ENCODE measurements at regions not wholly inside any gene's neighbourhood (a gene's known extent, or its start where the extent isn't known, plus 50 kb on each side); places are given as distances from the start of the nearest gene placed in this dataset.
"Not testable (repeated sequence)": the region's sequence is repeated elsewhere in the genome, so short reads cannot be mapped to it uniquely, and the experiment has no call there.

GRCh38 chr22:22697377-22698117 lies 53.1 kb downstream of the GGTLC2 start:
- no peaks in the 10 kb centered on the region for H4K20me1 ChIP-seq (ENCODE audit: insufficient read depth, low read length)
- peaks cover 69% of the 10 kb centered on the region for H3K4me1 ChIP-seq (ENCODE audit: insufficient read depth, low read length, severe bottlenecking)
- TF ChIP-seq CTCF (IDR thresholded peaks at IDR 0.05; ENCODE audit: low read length) (peak; percentile 62), EZH2 (IDR thresholded peaks at IDR 0.05; ENCODE audit: borderline replicate concordance, low read length) (no peak)
- H2AFZ ChIP-seq (ENCODE audit: low read length): no peak overlapping the region
- no peaks in the 10 kb centered on the region for H3K9me3 ChIP-seq (ENCODE audit: low read length)
- H3K4me2 ChIP-seq (ENCODE audit: low read length): peak overlapping the region; percentile 48
- peak overlapping the region; percentile 74 for H3K9ac ChIP-seq (ENCODE audit: low read length)
- H3K36me3 ChIP-seq (ENCODE audit: insufficient read depth, low read length): no peaks in the 10 kb centered on the region
- H3F3A ChIP-seq (ENCODE audit: insufficient read depth, low read length): no peaks in the 10 kb centered on the region
- H3K27me3 ChIP-seq (ENCODE audit: insufficient read depth, low read length): no peaks in the 10 kb centered on the region
- H3K27ac ChIP-seq (ENCODE audit: low read depth, low read length, poor library complexity, severe bottlenecking): peak overlapping the region; percentile 99
- no peaks in the 10 kb centered on the region for H3K9me2 ChIP-seq (ENCODE audit: low read depth, low read length)
- no peaks in the 10 kb centered on the region for H3K79me2 ChIP-seq (ENCODE audit: insufficient read depth, low read length)
- H3K4me3 ChIP-seq (ENCODE audit: low read depth, low read length, poor library complexity, severe bottlenecking): no peak overlapping the region

GRCh38 chr22:22698263-22698750 lies 53.9 kb downstream of the GGTLC2 start:
- Histone ChIP-seq H3K79me2 (ENCODE audit: insufficient read depth, low read length) (no peaks in the 10 kb centered on the region), H3K4me3 (ENCODE audit: low read depth, low read length, poor library complexity, severe bottlenecking) (no peak overlapping the region), H3F3A (ENCODE audit: insufficient read depth, low read length) (no peaks in the 10 kb centered on the region), H3K27me3 (ENCODE audit: insufficient read depth, low read length) (no peaks in the 10 kb centered on the region), H3K9me3 (ENCODE audit: low read length) (no peaks in the 10 kb centered on the region), H3K4me2 (ENCODE audit: low read length) (no peak overlapping the region), H2AFZ (ENCODE audit: low read length) (no peak overlapping the region), H3K4me1 (ENCODE audit: insufficient read depth, low read length, severe bottlenecking) (peaks cover 61% of the 10 kb centered on the region), H3K9me2 (ENCODE audit: low read depth, low read length) (no peaks in the 10 kb centered on the region), H3K36me3 (ENCODE audit: insufficient read depth, low read length) (no peaks in the 10 kb centered on the region), H4K20me1 (ENCODE audit: insufficient read depth, low read length) (no peaks in the 10 kb centered on the region), H3K27ac (ENCODE audit: low read depth, low read length, poor library complexity, severe bottlenecking) (no peak overlapping the region), H3K9ac (ENCODE audit: low read length) (no peak overlapping the region)
- TF ChIP-seq EZH2 (IDR thresholded peaks at IDR 0.05; ENCODE audit: borderline replicate concordance, low read length) (no peak), CTCF (IDR thresholded peaks at IDR 0.05; ENCODE audit: low read length) (no peak)

GRCh38 chr22:22700631-22701030 lies 56.2 kb downstream of the GGTLC2 start:
- Histone ChIP-seq H3K4me1 (ENCODE audit: insufficient read depth, low read length, severe bottlenecking) (peaks cover 43% of the 10 kb centered on the region), H4K20me1 (ENCODE audit: insufficient read depth, low read length) (no peaks in the 10 kb centered on the region), H3K9ac (ENCODE audit: low read length) (no peak overlapping the region), H3K4me3 (ENCODE audit: low read depth, low read length, poor library complexity, severe bottlenecking) (no peak overlapping the region), H3K79me2 (ENCODE audit: insufficient read depth, low read length) (no peaks in the 10 kb centered on the region), H3K27ac (ENCODE audit: low read depth, low read length, poor library complexity, severe bottlenecking) (no peak overlapping the region), H3K36me3 (ENCODE audit: insufficient read depth, low read length) (no peaks in the 10 kb centered on the region), H3K27me3 (ENCODE audit: insufficient read depth, low read length) (no peaks in the 10 kb centered on the region), H2AFZ (ENCODE audit: low read length) (no peak overlapping the region), H3K4me2 (ENCODE audit: low read length) (no peak overlapping the region), H3F3A (ENCODE audit: insufficient read depth, low read length) (no peaks in the 10 kb centered on the region), H3K9me2 (ENCODE audit: low read depth, low read length) (no peaks in the 10 kb centered on the region), H3K9me3 (ENCODE audit: low read length) (no peaks in the 10 kb centered on the region)
- TF ChIP-seq EZH2 (IDR thresholded peaks at IDR 0.05; ENCODE audit: borderline replicate concordance, low read length): no peak
- TF ChIP-seq CTCF (IDR thresholded peaks at IDR 0.05; ENCODE audit: low read length): no peak

- not testable (repeated sequence) for H3K27me3 ChIP-seq (ENCODE audit: insufficient read depth, low read length); H3K79me2 ChIP-seq (ENCODE audit: insufficient read depth, low read length); H3K4me3 ChIP-seq (ENCODE audit: low read depth, low read length, poor library complexity, severe bottlenecking); H3K36me3 ChIP-seq (ENCODE audit: insufficient read depth, low read length); H3K9ac ChIP-seq (ENCODE audit: low read length); H3K9me2 ChIP-seq (ENCODE audit: low read depth, low read length); H3K27ac ChIP-seq (ENCODE audit: low read depth, low read length, poor library complexity, severe bottlenecking); H3K4me2 ChIP-seq (ENCODE audit: low read length); H3K9me3 ChIP-seq (ENCODE audit: low read length); H4K20me1 ChIP-seq (ENCODE audit: insufficient read depth, low read length); H3F3A ChIP-seq (ENCODE audit: insufficient read depth, low read length); H2AFZ ChIP-seq (ENCODE audit: low read length)
- peaks cover 34% of the 10 kb centered on the region for H3K4me1 ChIP-seq (ENCODE audit: insufficient read depth, low read length, severe bottlenecking)
These were observed 57.1 kb downstream of the GGTLC2 start for GRCh38 chr22:22701557-22701956.

Measured in OCI-LY1 (cell line).